Endothelial cell of umbilical vein (primary cell): ENCODE measurements at regions not wholly inside any gene's neighbourhood (a gene's known extent, or its start where the extent isn't known, plus 50 kb on each side); places are given as distances from the start of the nearest gene placed in this dataset.

Experiments
- BruUV-seq: library from RNA; stranded (reverse); fragments of 400-500 nt; replicated peaks from 2 replicates; lab custom pipeline; 2021; lab: Mats Ljungman, UMichigan
- CTCF ChIA-PET: fragments of 300-600, 350-600 bp; sonication (Branson Sonifier 250); formaldehyde crosslinking; loops from one replicate; lab custom pipeline; 2021; ENCODE audit warnings: antibody characterized with exemption, inconsistent platforms; lab: Charles Lee
- POLR2A ChIA-PET: fragments of 300-600, 350-600 bp; sonication (Branson Sonifier 250); formaldehyde crosslinking; loops from one replicate; lab custom pipeline; 2021; ENCODE audit warnings: antibody characterized with exemption, inconsistent platforms; lab: Charles Lee
- DNase-seq: peaks from one replicate; pipeline ENCODE4 v3.0.0-alpha.2; 2011; ENCODE audit warnings: low read depth, low spot score
- FAIRE-seq: peaks from 2 replicates; lab custom pipeline; 2011; peaks lifted over from hg19 to GRCh38; lab: Jason Lieb, UNC
- H2AFZ ChIP-seq: 2 replicates; pipeline ENCODE4 v1.6.0; 2012; ENCODE audit warnings: low read depth, low read length, control low read depth, inconsistent platforms
- H3K27ac ChIP-seq: 2 replicates; pipeline ENCODE4 v1.5.1; 2011; ENCODE audit warnings: low read depth, mild to moderate bottlenecking, control low read depth, low read length, moderate library complexity; ENCODE audit not compliant: insufficient read depth
- H3K27me3 ChIP-seq, 2 experiments: 2 replicates each; pipeline versions ENCODE4 v1.6.0 to v1.6.1; 2011; ENCODE audit warnings: low read length in 2 of 2, mixed read lengths in 1 of 2; ENCODE audit not compliant: control insufficient read depth in 2 of 2, insufficient read depth in 2 of 2
- H3K36me3 ChIP-seq, 2 experiments: 2 replicates in 1 of 2; 3 replicates in 1 of 2; pipeline ENCODE4 v1.5.1; 2011; ENCODE audit warnings: low read length in 2 of 2, mild to moderate bottlenecking in 1 of 2, moderate library complexity in 1 of 2; ENCODE audit not compliant: control insufficient read depth in 2 of 2, insufficient read depth in 2 of 2; ENCODE audit errors: extremely low read depth in 1 of 2
- H3K4me1 ChIP-seq: 3 replicates; pipeline ENCODE4 v1.5.1; 2011; ENCODE audit warnings: mild to moderate bottlenecking, low read length; ENCODE audit not compliant: control insufficient read depth, insufficient read depth; ENCODE audit errors: extremely low read depth
- H3K4me2 ChIP-seq: 2 replicates; pipeline ENCODE4 v1.6.1; 2011; ENCODE audit warnings: low read length, control low read depth, mixed read lengths; ENCODE audit not compliant: insufficient read depth
- H3K4me3 ChIP-seq, 3 experiments: fragments of 200-600 bp in 1 of 3; sonication (generic), shearing (Covaris generic) in 1 of 3; replicated peaks in 1 of 3; 2 replicates each; pipeline ENCODE4 v1.5.1; 2011 to 2016; ENCODE audit warnings: control low read depth in 3 of 3, low read length in 3 of 3, mild to moderate bottlenecking in 2 of 3, inconsistent platforms in 1 of 3, low read depth in 1 of 3, moderate library complexity in 1 of 3; ENCODE audit not compliant: insufficient read depth in 1 of 3
- H3K79me2 ChIP-seq: 2 replicates; pipeline ENCODE4 v1.6.0; 2012; ENCODE audit warnings: low read length, inconsistent platforms; ENCODE audit not compliant: control insufficient read depth, insufficient read depth
- H3K9ac ChIP-seq: replicated peaks from 2 replicates; pipeline ENCODE3; 2011; ENCODE audit warnings: low read length, control low read depth; ENCODE audit not compliant: insufficient read depth; ENCODE audit errors: extremely low read depth
- H3K9me1 ChIP-seq: replicated peaks from 3 replicates; pipeline ENCODE4 v1.6.0; 2011; ENCODE audit warnings: mild to moderate bottlenecking, low read length; ENCODE audit not compliant: control insufficient read depth, insufficient read depth; ENCODE audit errors: extremely low read depth
- H3K9me3 ChIP-seq: replicated peaks from 2 replicates; pipeline ENCODE4 v1.5.1; 2012; ENCODE audit warnings: low read length, inconsistent platforms; ENCODE audit not compliant: control insufficient read depth, insufficient read depth
- H4K20me1 ChIP-seq: replicated peaks from 2 replicates; pipeline ENCODE3; 2011; ENCODE audit warnings: mild to moderate bottlenecking, low read length; ENCODE audit not compliant: control insufficient read depth, insufficient read depth; ENCODE audit errors: extremely low read depth
- CTCF ChIP-seq, 2 donors: IDR thresholded peaks; 1 replicate in 1 of 2; 2 replicates in 1 of 2; pipeline ENCODE4 v1.5.1; 2011; ENCODE audit warnings: low read length in 2 of 2, mild to moderate bottlenecking in 2 of 2, moderate library complexity in 2 of 2, control low read depth in 1 of 2, inconsistent platforms in 1 of 2, low read depth in 1 of 2; ENCODE audit not compliant: insufficient read depth in 1 of 2; ENCODE audit errors: extremely low read depth in 1 of 2
- EZH2 ChIP-seq: IDR thresholded peaks from 2 replicates; pipeline ENCODE4 v1.6.1; 2012; ENCODE audit warnings: borderline replicate concordance, low read depth, mild to moderate bottlenecking, moderate library complexity, low read length, inconsistent platforms; ENCODE audit not compliant: severe bottlenecking
- FOS ChIP-seq: IDR thresholded peaks from 2 replicates; pipeline ENCODE4 v1.6.1; 2011; ENCODE audit warnings: mild to moderate bottlenecking, low read length, moderate library complexity, borderline replicate concordance; ENCODE audit not compliant: insufficient read depth
- GATA2 ChIP-seq: IDR thresholded peaks from 2 replicates; pipeline ENCODE4 v1.7.0; 2011; ENCODE audit warnings: low read depth, mild to moderate bottlenecking, moderate library complexity, mixed read lengths, low read length; ENCODE audit not compliant: insufficient read length, insufficient read depth
- JUN ChIP-seq: IDR thresholded peaks from 2 replicates; pipeline ENCODE4 v1.6.1; 2011; ENCODE audit warnings: borderline replicate concordance, low read depth; ENCODE audit not compliant: insufficient read length, insufficient read depth
- MAX ChIP-seq: IDR thresholded peaks from 2 replicates; pipeline ENCODE4 v1.6.1; 2011; ENCODE audit not compliant: insufficient read depth, insufficient read length
- MYC ChIP-seq: IDR thresholded peaks from one replicate; pipeline ENCODE4 v1.6.1; 2011; ENCODE audit warnings: mild to moderate bottlenecking, low read depth, low read length
- POLR2A ChIP-seq: IDR thresholded peaks from 2 replicates; pipeline ENCODE4 v1.6.1; 2012; ENCODE audit warnings: low read depth, mild to moderate bottlenecking, control low read depth, low read length
- POLR2AphosphoS5 ChIP-seq: IDR thresholded peaks from 2 replicates; pipeline ENCODE4 v1.6.1; 2012; ENCODE audit warnings: low read depth, mild to moderate bottlenecking, control low read depth, low read length, moderate library complexity; ENCODE audit not compliant: insufficient read depth
- dilution Hi-C: fragments of 300-500 bp; cut with MboI; formaldehyde crosslinking; loops from one replicate; pipeline ENCODE4 v1.15.0; 2019; ENCODE audit warnings: low sequenced_read_pairs; ENCODE audit not compliant: extremely low pct_ligation_motif_present
- intact Hi-C: fragments of 100-400 bp; cut with micrococcal nuclease; formaldehyde crosslinking; loops from one replicate; pipeline ENCODE4 v1.10.0; 2022

- Histone ChIP-seq H3K9me3 (no peaks in the 10 kb centered on the region), H3K27ac (no peak overlapping the region), H3K4me3 (no peak overlapping the region), H3K79me2 (no peaks in the 10 kb centered on the region), H3K4me2 (no peak overlapping the region), H3K36me3 (no peaks in the 10 kb centered on the region), H4K20me1 (no peaks in the 10 kb centered on the region), H3K27me3 (no peaks in the 10 kb centered on the region), H3K4me1 (peaks cover 7% of the 10 kb centered on the region), H2AFZ (no peak overlapping the region), H3K9me1 (no peaks in the 10 kb centered on the region), H3K9ac (no peak overlapping the region)
- BruUV-seq, result no TSS peak
- TF ChIP-seq JUN (no peak), EZH2 (no peak), POLR2A (no peak), GATA2 (no peak), POLR2AphosphoS5 (no peak), FOS (no peak), MYC (no peak), MAX (no peak), CTCF (IDR thresholded peaks at IDR 0.05; ENCODE audit: extremely low read depth in 1 of 2, insufficient read depth in 1 of 2, low read depth in 1 of 2, low read length in 2 of 2) (no peak)
- DNase-seq (no peak), FAIRE-seq (no peak)
- ChIA-PET CTCF (no interaction called here), POLR2A (no interaction called here)
- intact Hi-C loops, result no loop called here
- dilution Hi-C loops, result no loop called here
Observed at GRCh38 chr12:41904041-41904440, 240.6 kb downstream of the GXYLT1 start.
